ENCODE measurements at regions not wholly inside any gene's neighbourhood (a gene's known extent, or its start where the extent isn't known, plus 50 kb on each side); places are given as distances from the start of the nearest gene placed in this dataset.

- in situ Hi-C loops (cut with HindIII; ENCODE audit: low sequenced_read_pairs): loop anchor here (10.0 kb wide), 1 partner anchor 264 kb away; no protein-coding TSS in a partner anchor
Measured at GRCh38 chr10:112871021-112871420, 79.0 kb upstream of the TCF7L2 start.

DNA sequence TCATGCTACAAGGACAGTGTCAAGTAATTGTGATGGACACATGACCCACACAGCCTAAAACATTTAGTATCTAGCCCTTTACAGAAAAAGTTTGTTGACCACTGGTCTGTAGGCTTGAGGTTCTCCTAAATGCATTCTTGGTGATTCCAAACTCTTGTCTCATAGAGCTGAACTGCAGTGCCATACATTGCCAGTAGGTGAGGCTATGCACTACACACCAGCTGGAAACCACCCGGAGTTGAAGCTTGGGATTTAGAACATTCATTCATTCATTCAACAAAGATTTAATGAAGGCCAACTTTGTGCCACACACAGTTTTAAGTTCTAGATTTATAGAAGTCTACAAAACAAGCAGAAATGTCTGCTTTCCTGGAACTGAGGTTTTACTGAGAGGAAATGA, 77.3 kb upstream of the TCF7L2 start:
- in situ Hi-C loops (cut with HindIII; ENCODE audit: low sequenced_read_pairs): loop anchor here (10.0 kb wide), 1 partner anchor 262 kb away; no protein-coding TSS in a partner anchor

- in situ Hi-C loops (cut with HindIII; ENCODE audit: low sequenced_read_pairs): loop anchor here (10.0 kb wide), 1 partner anchor 261 kb away; no protein-coding TSS in a partner anchor
Measured at GRCh38 chr10:112873541-112873940, 76.5 kb upstream of the TCF7L2 start.

DNA sequence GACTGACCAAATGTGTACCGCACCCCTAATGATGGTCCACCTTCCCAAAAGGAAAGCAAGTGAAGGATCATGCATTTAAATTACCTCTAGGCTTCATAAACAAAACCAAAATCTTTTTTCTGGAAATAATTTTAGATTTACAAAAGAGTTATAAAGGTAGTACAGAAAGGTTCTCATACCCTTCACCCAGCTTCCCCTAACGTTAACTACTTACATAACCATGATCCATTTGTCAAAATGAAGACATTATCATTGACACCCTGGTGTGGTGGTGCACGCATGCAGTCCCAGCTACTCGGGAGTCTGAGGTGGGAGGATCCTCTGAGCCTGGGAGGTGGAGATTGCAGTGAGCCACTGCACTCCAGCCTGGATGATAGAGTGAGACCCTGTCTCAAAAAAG, 75.1 kb upstream of the TCF7L2 start:
- in situ Hi-C loops (cut with HindIII; ENCODE audit: low sequenced_read_pairs): loop anchor here (10.0 kb wide), 1 partner anchor 260 kb away; no protein-coding TSS in a partner anchor

- in situ Hi-C loops (cut with HindIII; ENCODE audit: low sequenced_read_pairs): loop anchor here (10.0 kb wide), 1 partner anchor 259 kb away; no protein-coding TSS in a partner anchor
Measured at GRCh38 chr10:112875476-112876267, 74.4 kb upstream of the TCF7L2 start.

- in situ Hi-C loops (cut with HindIII; ENCODE audit: low sequenced_read_pairs): no loop called here
Measured at GRCh38 chr10:112880633-112881530, 69.2 kb upstream of the TCF7L2 start.

DNA sequence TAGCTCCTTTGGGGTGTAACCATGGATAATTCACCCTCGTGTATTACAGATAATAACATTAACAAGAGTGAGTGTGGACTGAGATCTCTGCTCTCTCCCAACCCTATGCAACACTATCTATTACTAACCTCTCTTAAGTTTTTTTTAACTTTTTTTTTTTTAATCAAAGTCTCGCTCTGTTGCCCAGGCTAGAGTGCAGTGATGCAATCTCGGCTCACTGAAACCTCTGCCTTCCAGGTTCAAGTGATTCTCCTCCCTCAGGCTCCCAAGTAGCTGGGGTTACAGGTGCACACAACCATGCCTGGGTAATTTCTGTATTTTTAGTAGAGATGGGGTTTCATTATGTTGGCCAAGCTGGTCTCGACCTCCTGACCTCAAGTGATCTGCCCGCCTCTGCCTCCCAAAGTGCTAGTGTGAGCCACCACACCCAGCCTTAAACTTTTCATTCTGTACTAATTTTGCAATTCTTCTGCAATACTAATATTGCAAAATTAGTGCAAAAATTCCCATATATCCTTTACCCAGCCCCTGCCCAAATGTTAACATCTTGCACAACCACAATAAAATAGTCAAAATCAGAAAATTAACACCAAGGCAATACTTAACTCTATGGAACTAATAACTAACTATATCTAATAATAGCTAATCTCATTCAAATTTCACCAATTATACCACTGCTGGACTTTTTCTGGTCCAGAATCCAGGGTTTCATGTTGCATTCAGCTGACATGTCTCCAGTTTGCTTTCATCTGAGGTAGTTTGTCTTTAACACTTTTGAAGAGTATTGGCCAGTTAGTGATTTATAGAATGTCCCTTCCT, 66.5 kb upstream of the TCF7L2 start:
- in situ Hi-C loops (cut with HindIII; ENCODE audit: low sequenced_read_pairs): no loop called here

DNA sequence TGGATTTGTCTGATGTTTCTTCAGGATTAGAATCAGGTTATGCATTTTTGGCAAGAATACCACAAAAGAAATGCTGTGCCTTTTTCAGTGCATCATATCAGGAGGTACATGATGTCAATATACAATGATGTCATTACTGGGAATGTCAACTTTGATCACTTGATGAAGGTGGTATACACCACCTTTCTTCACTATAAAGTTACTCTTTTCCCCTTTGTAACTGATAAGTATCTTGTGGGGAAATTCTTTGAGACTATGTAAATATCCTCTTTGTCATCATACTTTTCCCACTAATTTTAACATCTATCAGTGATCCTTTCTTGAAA, 65.9 kb upstream of the TCF7L2 start:
- in situ Hi-C loops (cut with HindIII; ENCODE audit: low sequenced_read_pairs): no loop called here

- in situ Hi-C loops (cut with HindIII; ENCODE audit: low sequenced_read_pairs): no loop called here
Measured at GRCh38 chr10:112886463-112886862, 63.6 kb upstream of the TCF7L2 start.

GRCh38 chr10:112887968-112888367, 62.1 kb upstream of the TCF7L2 start:
- in situ Hi-C loops (cut with HindIII; ENCODE audit: low sequenced_read_pairs): no loop called here

DNA sequence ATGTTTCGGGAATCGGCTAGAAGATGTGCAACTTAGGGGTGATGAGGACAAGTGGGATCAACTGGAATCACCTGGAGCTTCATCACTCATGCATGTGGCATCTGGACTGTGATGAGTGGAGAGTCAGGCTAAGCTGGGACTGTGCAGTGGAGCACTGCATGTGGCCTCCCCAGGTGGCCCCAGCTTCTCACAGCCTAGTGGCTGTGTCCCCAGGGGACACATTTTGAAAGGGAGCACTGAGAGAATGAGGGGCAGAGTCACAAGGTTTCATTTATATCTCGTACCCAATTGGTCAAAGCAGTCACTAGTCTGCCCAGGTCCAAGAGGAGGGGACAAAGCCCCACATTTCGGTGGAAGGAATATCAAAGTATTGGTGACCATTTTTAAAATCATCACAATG, 54.8 kb upstream of the TCF7L2 start:
- in situ Hi-C loops (cut with HindIII; ENCODE audit: low sequenced_read_pairs): no loop called here

GRCh38 chr10:112896273-112896672, 53.8 kb upstream of the TCF7L2 start:
- in situ Hi-C loops (cut with HindIII; ENCODE audit: low sequenced_read_pairs): no loop called here

DNA sequence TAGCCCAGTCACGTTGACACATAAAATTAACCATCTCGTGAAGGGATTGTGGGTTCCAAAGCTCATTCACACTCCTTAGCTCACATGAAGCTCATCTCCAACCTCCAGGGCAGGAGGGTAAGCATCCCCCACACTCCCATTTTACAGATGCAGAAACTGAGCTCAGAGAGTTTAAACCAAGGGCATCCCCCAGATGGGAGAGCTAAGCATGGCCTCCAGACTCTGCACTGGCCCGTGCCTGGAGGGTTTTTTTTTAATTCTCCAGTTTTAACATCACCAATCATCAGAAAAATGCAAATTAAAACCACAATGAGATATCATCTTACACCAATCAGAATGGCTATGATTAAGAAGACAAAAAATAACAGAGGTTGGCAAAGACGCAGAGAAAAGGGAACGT, 53.3 kb upstream of the TCF7L2 start:
- in situ Hi-C loops (cut with HindIII; ENCODE audit: low sequenced_read_pairs): no loop called here

DNA sequence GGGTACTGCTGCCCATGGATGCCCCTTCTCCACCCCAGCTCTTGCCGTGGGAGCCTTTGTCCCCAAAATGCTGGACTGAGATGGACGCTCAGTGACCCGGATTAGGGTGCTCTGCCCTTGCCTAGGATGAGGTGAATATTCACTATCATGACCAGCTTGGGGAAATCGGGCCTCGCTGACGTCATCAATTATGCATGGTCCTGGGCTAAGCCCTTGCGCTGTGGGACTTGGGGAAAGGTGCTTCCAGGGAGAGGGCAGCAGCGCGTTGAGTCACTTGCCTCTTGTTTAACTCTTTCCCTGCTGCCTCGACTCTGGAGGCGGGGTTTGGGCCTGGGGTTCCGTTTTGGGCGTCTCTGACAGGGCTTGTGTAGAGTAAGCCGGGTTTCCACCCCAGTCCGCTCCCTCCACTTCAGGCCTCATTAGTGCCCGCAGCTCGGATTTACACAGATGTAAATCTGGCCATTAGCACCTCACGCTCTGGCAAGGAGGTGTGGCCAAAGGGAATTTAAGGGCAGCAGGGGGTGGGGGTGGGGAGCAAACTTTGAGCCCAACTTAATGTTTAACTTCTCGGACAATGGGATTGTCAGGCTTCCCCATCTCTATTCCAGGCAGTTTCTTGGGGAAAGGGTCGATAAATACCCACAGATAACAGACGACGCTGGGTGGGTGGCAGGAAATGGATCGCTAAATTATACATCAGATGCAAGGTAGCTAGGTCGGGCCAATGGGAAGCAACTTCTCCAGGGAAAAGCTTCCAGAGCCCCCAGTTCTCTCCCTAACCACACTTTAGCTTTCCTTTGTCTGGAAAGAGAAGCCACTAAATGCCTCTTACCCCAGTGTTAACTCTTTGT, 51.3 kb upstream of the TCF7L2 start:
- in situ Hi-C loops (cut with HindIII; ENCODE audit: low sequenced_read_pairs): no loop called here

DNA sequence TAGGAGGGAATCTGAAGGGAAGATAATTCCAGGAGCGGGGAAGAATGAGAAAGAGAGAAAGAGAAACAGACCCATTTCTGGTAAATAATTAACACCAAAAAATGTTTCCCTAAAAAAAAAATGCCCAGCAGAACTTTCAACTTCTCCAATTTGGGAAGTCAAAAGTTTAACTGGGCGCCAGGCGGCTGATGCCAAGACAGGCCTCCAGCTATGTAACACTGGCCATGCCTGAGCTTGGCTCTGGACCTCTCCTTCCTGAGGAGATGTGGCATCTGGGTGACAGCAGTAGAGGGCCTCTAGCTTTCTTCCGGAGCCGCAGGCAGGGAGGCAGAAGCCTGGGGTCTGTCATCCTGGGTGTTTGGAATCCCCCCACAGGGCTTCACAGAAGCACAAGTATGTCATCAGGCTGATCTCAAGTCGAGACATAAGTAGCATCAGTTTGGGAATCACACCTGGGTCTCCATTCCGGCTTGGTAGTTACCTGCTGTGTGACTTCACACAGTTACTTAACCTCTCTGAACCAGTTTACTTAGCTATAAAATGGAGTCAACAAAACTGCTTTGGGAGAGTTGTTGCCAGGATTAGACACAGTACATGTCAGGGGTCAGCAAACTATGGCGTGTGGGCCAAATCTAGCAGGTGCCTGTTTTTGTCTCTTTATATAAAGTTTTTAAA, 50.5 kb upstream of the TCF7L2 start:
- in situ Hi-C loops (cut with HindIII; ENCODE audit: low sequenced_read_pairs): no loop called here
